ENCODE measurements at regions not wholly inside any gene's neighbourhood (a gene's known extent, or its start where the extent isn't known, plus 50 kb on each side); places are given as distances from the start of the nearest gene placed in this dataset.

DNA sequence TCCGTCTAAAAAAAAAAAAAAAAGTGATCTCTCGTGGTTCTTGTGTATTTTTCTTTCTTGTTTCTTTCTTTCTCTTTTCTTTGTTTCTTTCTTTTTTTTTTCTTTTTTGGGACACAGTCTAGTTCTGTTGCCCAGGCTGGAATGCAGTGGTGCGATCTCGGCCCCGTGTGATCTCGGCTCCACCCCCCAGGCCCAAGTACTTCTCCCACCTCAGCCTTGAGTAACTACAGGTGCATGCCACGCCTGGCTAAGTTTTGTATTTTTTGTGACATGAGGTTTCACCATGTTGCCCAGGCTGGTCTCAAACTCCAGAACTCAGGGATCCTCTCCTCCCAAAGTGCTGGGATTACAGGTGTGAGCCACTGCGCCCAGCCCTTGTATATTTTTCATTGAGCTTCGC lies 91.4 kb downstream of the TMEM237 start:
- no peak for DNase-seq (ENCODE audit: low read depth in 1 of 2, low spot score in 2 of 2)
- TF ChIP-seq PHF8 (conservative IDR thresholded peaks at IDR 0.05; ENCODE audit: low read depth, low read length): no peak
- no peak for TF ChIP-seq BACH1 (IDR thresholded peaks at IDR 0.05; ENCODE audit: low read length)
- TF ChIP-seq YY1 (IDR thresholded peaks at IDR 0.05; ENCODE audit: low read depth, low read length): no peak
- TF ChIP-seq EZH2 (IDR thresholded peaks at IDR 0.05; ENCODE audit: low read depth, low read length, severe bottlenecking): no peak
- no peak for TF ChIP-seq HDAC2 (IDR thresholded peaks at IDR 0.05; ENCODE audit: borderline replicate concordance in 1 of 2, low read depth in 2 of 2, low read length in 2 of 2)
- TF ChIP-seq NRF1 (IDR thresholded peaks at IDR 0.05; ENCODE audit: low read depth, low read length): no peak
- TF ChIP-seq, protein P1, sequence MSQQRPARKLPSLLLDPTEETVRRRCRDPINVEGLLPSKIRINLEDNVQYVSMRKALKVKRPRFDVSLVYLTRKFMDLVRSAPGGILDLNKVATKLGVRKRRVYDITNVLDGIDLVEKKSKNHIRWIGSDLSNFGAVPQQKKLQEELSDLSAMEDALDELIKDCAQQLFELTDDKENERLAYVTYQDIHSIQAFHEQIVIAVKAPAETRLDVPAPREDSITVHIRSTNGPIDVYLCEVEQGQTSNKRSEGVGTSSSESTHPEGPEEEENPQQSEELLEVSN (IDR thresholded peaks at IDR 0.05): no peak
- no peak for TF ChIP-seq POLR2A (IDR thresholded peaks at IDR 0.05; ENCODE audit: control extremely low read depth in 1 of 2, low read depth in 2 of 2, low read length in 2 of 2)
- TF ChIP-seq CREB1 (IDR thresholded peaks at IDR 0.05): no peak
- no peak for TF ChIP-seq RFX5 (IDR thresholded peaks at IDR 0.05; ENCODE audit: borderline replicate concordance, low read depth, low read length)
- TF ChIP-seq FOSL1 (IDR thresholded peaks at IDR 0.05; ENCODE audit: insufficient read depth, low read depth, low read length): no peak
- TF ChIP-seq ASH2L (IDR thresholded peaks at IDR 0.05; ENCODE audit: low read length): no peak
- TF ChIP-seq SIN3A (conservative IDR thresholded peaks at IDR 0.05 in 1 of 2, IDR thresholded peaks at IDR 0.05 in 1 of 2; ENCODE audit: low read depth in 1 of 2, low read length in 2 of 2): no peak
- TF ChIP-seq NANOG (IDR thresholded peaks at IDR 0.05; ENCODE audit: insufficient read depth, low read depth, low read length, poor library complexity, severe bottlenecking): no peak

More for the DNA sequence above, 91.4 kb downstream of the TMEM237 start:
- Histone ChIP-seq H3K9me3 (ENCODE audit: insufficient read depth in 2 of 2, low read depth in 1 of 2, low read length in 1 of 2) (no peaks in the 10 kb centered on the region), H4K8ac (ENCODE audit: extremely low read depth, insufficient read depth, low read length) (no peak overlapping the region), H3K27ac (ENCODE audit: low read depth, low read length) (no peak overlapping the region), H2BK5ac (ENCODE audit: low read depth, low read length) (no peak overlapping the region), H2BK12ac (ENCODE audit: low read depth, low read length) (no peak overlapping the region), H3K56ac (replicated peaks; ENCODE audit: insufficient read length, low read depth, low read length) (no peak overlapping the region), H3K4me3 (ENCODE audit: extremely low read depth in 1 of 4, insufficient read depth in 2 of 4, low read depth in 3 of 4, low read length in 4 of 4) (no peak overlapping the region), H4K5ac (ENCODE audit: insufficient read length, low read depth, low read length) (no peak overlapping the region), H3K9ac (replicated peaks in 1 of 4; ENCODE audit: extremely low read depth in 1 of 4, low read depth in 3 of 4, low read length in 3 of 4) (no peak overlapping the region), H3K79me1 (ENCODE audit: low read depth, low read length) (no peaks in the 10 kb centered on the region), H2BK15ac (ENCODE audit: low read length) (no peak overlapping the region), H3K36me3 (ENCODE audit: control insufficient read depth in 2 of 4, insufficient read depth in 4 of 4, low read length in 3 of 4) (no peaks in the 10 kb centered on the region), H3K18ac (ENCODE audit: extremely low read depth, low read length) (no peak overlapping the region), H3K14ac (ENCODE audit: insufficient read length) (no peak overlapping the region), H3K27me3 (replicated peaks in 1 of 4; ENCODE audit: control insufficient read depth in 3 of 4, extremely low read depth in 1 of 4, insufficient read depth in 3 of 4, low read length in 3 of 4) (no peaks in the 10 kb centered on the region), H3K79me2 (ENCODE audit: control insufficient read depth in 1 of 2, insufficient read depth in 2 of 2, low read length in 2 of 2) (no peaks in the 10 kb centered on the region), H3K4me1 (replicated peaks in 1 of 4; ENCODE audit: control insufficient read depth in 3 of 4, insufficient read depth in 4 of 4, low read length in 3 of 4) (no peaks in the 10 kb centered on the region), H3K4ac (replicated peaks; ENCODE audit: insufficient read length, low read depth, low read length) (no peak overlapping the region), H2BK20ac (ENCODE audit: low read length) (no peak overlapping the region), H2AFZ (ENCODE audit: low read length) (no peak overlapping the region), H3K23ac (ENCODE audit: insufficient read length) (no peak overlapping the region), H2AK5ac (ENCODE audit: low read depth, low read length) (no peak overlapping the region), H4K91ac (replicated peaks; ENCODE audit: insufficient read length, low read length) (no peak overlapping the region), H4K20me1 (replicated peaks in 1 of 2; ENCODE audit: control insufficient read depth in 1 of 2, insufficient read depth in 2 of 2, low read length in 2 of 2) (no peaks in the 10 kb centered on the region), H3K23me2 (ENCODE audit: low read depth, low read length) (no peaks in the 10 kb centered on the region), H3K4me2 (ENCODE audit: insufficient read depth in 1 of 2, low read depth in 2 of 2, low read length in 2 of 2) (no peak overlapping the region), H2BK120ac (replicated peaks; ENCODE audit: low read depth, low read length) (no peak overlapping the region)
- WGBS, 2 experiments (ENCODE audit: extremely low coverage in 1 of 2, insufficient coverage in 1 of 2, insufficient read length in 1 of 2, insufficient replicate concordance in 2 of 2, low coverage in 1 of 2, low lambda C conversion rate in 2 of 2, missing lambda C conversion rate in 1 of 2): 95% methylated on average over 7 of the region's 9 CpGs; no CpG with 5 or more reads in 1 of the 2 experiments
- CTCF ChIA-PET (ENCODE audit: partially characterized antibody): interaction anchor here (1.0 kb wide), 1 partner anchor 320 kb away, joined by 3 read pairs; no protein-coding TSS in a partner anchor
- POLR2A ChIA-PET (ENCODE audit: partially characterized antibody): no interaction called here
- no peak for FAIRE-seq
